ENCODE measurements at regions not wholly inside any gene's neighbourhood (a gene's known extent, or its start where the extent isn't known, plus 50 kb on each side); places are given as distances from the start of the nearest gene placed in this dataset.

DNA sequence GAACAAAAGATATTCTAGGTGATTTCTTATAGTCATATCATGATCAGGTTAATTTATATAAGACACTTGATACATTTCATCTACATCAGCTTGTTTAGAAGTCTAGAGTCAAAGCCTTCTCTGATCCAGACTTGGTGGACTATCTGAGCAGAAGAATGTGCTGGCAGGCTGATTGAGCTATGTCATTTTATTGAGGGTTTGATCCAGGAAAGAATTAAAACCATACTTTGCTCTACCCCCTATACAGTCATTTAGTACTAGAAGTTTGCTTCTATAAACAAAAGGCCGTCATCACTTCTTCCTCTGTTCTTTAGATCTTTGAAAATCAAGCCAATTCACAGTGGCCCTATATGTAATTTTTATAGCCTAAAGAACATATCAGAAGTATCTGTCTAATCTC, 173.1 kb upstream of the PITX2 start:
- no peak overlapping the region for H3K9ac ChIP-seq (ENCODE audit: extremely low read depth, low read length, poor library complexity, severe bottlenecking)
- H3K27me3 Mint-ChIP-seq (ENCODE audit: insufficient read depth), result peaks cover 3% of the 10 kb centered on the region
- no peaks in the 10 kb centered on the region for H3K36me3 ChIP-seq (ENCODE audit: control insufficient read depth, insufficient read depth, low read length)
- H3K9me3 Mint-ChIP-seq, result no peaks in the 10 kb centered on the region
- no peak overlapping the region for H3K4me3 ChIP-seq (ENCODE audit: low read length)
- no peak overlapping the region for H3K4me3 Mint-ChIP-seq
- no peak overlapping the region for H3K27ac Mint-ChIP-seq
- H3K9me3 ChIP-seq (ENCODE audit: control insufficient read depth, low read length), result no peaks in the 10 kb centered on the region
- peaks cover 60% of the 10 kb centered on the region for H3K4me1 Mint-ChIP-seq
- WGBS, 2 experiments (ENCODE audit: insufficient coverage in 1 of 2, insufficient read length in 1 of 2), result 93% methylated on average over 1 of the region's 1 CpG; no CpG with 5 or more reads in 1 of the 2 experiments
- no peaks in the 10 kb centered on the region for H3K36me3 Mint-ChIP-seq (ENCODE audit: low read depth)
- TF ChIP-seq CTCF (conservative IDR thresholded peaks at IDR 0.05), result no peak
- DNase-seq, result no peak
- peaks cover 5% of the 10 kb centered on the region for H3K4me1 ChIP-seq (ENCODE audit: control insufficient read depth, insufficient read depth, low read length)
- H3K27ac ChIP-seq (ENCODE audit: low read depth, low read length), result no peak overlapping the region
- no peaks in the 10 kb centered on the region for H3K27me3 ChIP-seq (ENCODE audit: control insufficient read depth, insufficient read depth, low read length, poor library complexity, severe bottlenecking)

DNA sequence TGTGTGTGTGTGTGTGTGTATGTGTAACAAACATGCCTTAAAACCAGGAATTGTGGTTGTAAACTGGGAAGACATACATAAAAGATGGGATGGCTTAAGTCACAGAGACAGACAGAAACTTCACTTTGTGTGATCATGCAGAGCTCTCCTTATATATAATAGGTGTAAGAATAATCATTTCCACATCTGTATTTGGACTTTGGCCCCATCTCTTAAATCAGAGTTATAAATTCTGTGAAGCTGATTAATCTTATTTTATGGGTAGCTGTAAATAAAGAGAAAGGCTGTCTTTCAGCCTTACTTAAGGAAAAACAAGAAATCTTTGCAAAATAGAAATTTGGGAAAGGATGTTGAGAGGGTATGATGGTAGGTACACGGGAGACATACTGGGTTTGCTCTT, 174.6 kb upstream of the PITX2 start:
- no peak for TF ChIP-seq CTCF (conservative IDR thresholded peaks at IDR 0.05)
- H3K27ac ChIP-seq (ENCODE audit: low read depth, low read length), result no peak overlapping the region
- no peaks in the 10 kb centered on the region for H3K36me3 ChIP-seq (ENCODE audit: control insufficient read depth, insufficient read depth, low read length)
- H3K4me3 ChIP-seq (ENCODE audit: low read length), result no peak overlapping the region
- H3K4me3 Mint-ChIP-seq, result no peak overlapping the region
- peaks cover 46% of the 10 kb centered on the region for H3K4me1 Mint-ChIP-seq
- H3K9me3 Mint-ChIP-seq, result no peaks in the 10 kb centered on the region
- H3K4me1 ChIP-seq (ENCODE audit: control insufficient read depth, insufficient read depth, low read length), result peaks cover 2% of the 10 kb centered on the region
- H3K9ac ChIP-seq (ENCODE audit: extremely low read depth, low read length, poor library complexity, severe bottlenecking), result no peak overlapping the region
- H3K36me3 Mint-ChIP-seq (ENCODE audit: low read depth), result no peaks in the 10 kb centered on the region
- 86 to 94% methylated on average over 1 of the region's 1 CpG for WGBS, 2 experiments (ENCODE audit: insufficient coverage in 1 of 2, insufficient read length in 1 of 2)
- H3K9me3 ChIP-seq (ENCODE audit: control insufficient read depth, low read length), result no peaks in the 10 kb centered on the region
- no peak overlapping the region for H3K27ac Mint-ChIP-seq
- H3K27me3 Mint-ChIP-seq (ENCODE audit: insufficient read depth), result peaks cover 6% of the 10 kb centered on the region
- H3K27me3 ChIP-seq (ENCODE audit: control insufficient read depth, insufficient read depth, low read length, poor library complexity, severe bottlenecking), result no peaks in the 10 kb centered on the region
- no peak for DNase-seq

GRCh38 chr4:110798687-110799086, 175.8 kb upstream of the PITX2 start:
- H3K36me3 Mint-ChIP-seq (ENCODE audit: low read depth), result no peaks in the 10 kb centered on the region
- H3K4me1 ChIP-seq (ENCODE audit: control insufficient read depth, insufficient read depth, low read length), result no peaks in the 10 kb centered on the region
- H3K27me3 Mint-ChIP-seq (ENCODE audit: insufficient read depth), result peaks cover 6% of the 10 kb centered on the region
- no peak overlapping the region for H3K4me3 Mint-ChIP-seq
- 90 to 96% methylated on average over 13 of the region's 13 CpGs for WGBS, 2 experiments (ENCODE audit: insufficient coverage in 1 of 2, insufficient read length in 1 of 2)
- H3K27ac Mint-ChIP-seq, result no peak overlapping the region
- H3K9ac ChIP-seq (ENCODE audit: extremely low read depth, low read length, poor library complexity, severe bottlenecking), result no peak overlapping the region
- no peaks in the 10 kb centered on the region for H3K27me3 ChIP-seq (ENCODE audit: control insufficient read depth, insufficient read depth, low read length, poor library complexity, severe bottlenecking)
- peaks cover 34% of the 10 kb centered on the region for H3K4me1 Mint-ChIP-seq
- H3K9me3 Mint-ChIP-seq, result no peaks in the 10 kb centered on the region
- no peak overlapping the region for H3K27ac ChIP-seq (ENCODE audit: low read depth, low read length)
- TF ChIP-seq CTCF (conservative IDR thresholded peaks at IDR 0.05), result no peak
- H3K9me3 ChIP-seq (ENCODE audit: control insufficient read depth, low read length), result no peaks in the 10 kb centered on the region
- H3K4me3 ChIP-seq (ENCODE audit: low read length), result no peak overlapping the region
- no peaks in the 10 kb centered on the region for H3K36me3 ChIP-seq (ENCODE audit: control insufficient read depth, insufficient read depth, low read length)
- DNase-seq, result no peak
